HepG2 (cell line): ENCODE measurements at regions not wholly inside any gene's neighbourhood (a gene's known extent, or its start where the extent isn't known, plus 50 kb on each side); places are given as distances from the start of the nearest gene placed in this dataset.

Experiments
- ATAC-seq: fragments of 200-7000 bp; cut with Tn5 transposase; 3 replicates; pipeline ENCODE4 v1.9.1; 2020; ENCODE audit warnings: mild to moderate bottlenecking, moderate library complexity
- BruUV-seq: library from RNA; stranded (reverse); fragments of 400-500 nt; replicated peaks from 2 replicates; lab custom pipeline; 2021; lab: Mats Ljungman, UMichigan
- CTCF ChIA-PET: fragments of 300-600 bp; formaldehyde crosslinking; extraction: SDS; loops from one replicate; lab custom pipeline; 2021; ENCODE audit warnings: low total read pairs, inconsistent platforms, low intra/inter-chr PET ratio; lab: Yijun Ruan, JAX
- POLR2A ChIA-PET: fragments of 350-600 bp; sonication (Branson Sonifier 250); formaldehyde crosslinking; loops from one replicate; lab custom pipeline; 2020; ENCODE audit warnings: antibody characterized with exemption, inconsistent platforms; lab: Yijun Ruan, JAX
- DNase-seq: peaks from one replicate; pipeline ENCODE4 v3.0.0-alpha.2; 2015; ENCODE audit warnings: low spot score
- FAIRE-seq: peaks from 3 replicates; lab custom pipeline; 2011; peaks lifted over from hg19 to GRCh38; lab: Jason Lieb, UNC
- H2AFZ ChIP-seq: one replicate; pipeline ENCODE4 v1.6.1; 2011; ENCODE audit warnings: low read length, inconsistent platforms
- H3K27ac ChIP-seq: fragments of 300-600 bp; 3 replicates; pipeline ENCODE4 v1.8.0; 2011; ENCODE audit warnings: mixed run types, mild to moderate bottlenecking, mixed read lengths, low read length, inconsistent platforms; ENCODE audit not compliant: insufficient read depth; ENCODE audit errors: extremely low read length
- H3K27me3 ChIP-seq, 2 experiments: fragments of 200-600 bp in 1 of 2; 2 replicates in 1 of 2; 3 replicates in 1 of 2; pipeline versions ENCODE4 v1.6.0 to v1.8.0; 2011; ENCODE audit warnings: low read length in 2 of 2, mild to moderate bottlenecking in 2 of 2, moderate library complexity in 2 of 2, inconsistent platforms in 1 of 2; ENCODE audit not compliant: insufficient read depth in 2 of 2, control insufficient read depth in 1 of 2
- H3K36me3 ChIP-seq, 2 experiments: fragments of 200-600 bp in 1 of 2; replicated peaks in 1 of 2; 2 replicates in 1 of 2; 3 replicates in 1 of 2; pipeline versions ENCODE4 v1.5.1 to v1.8.0; 2011; ENCODE audit warnings: low read length in 2 of 2, inconsistent platforms in 1 of 2; ENCODE audit not compliant: insufficient read depth in 2 of 2, control insufficient read depth in 1 of 2
- H3K4me1 ChIP-seq: 2 replicates; pipeline ENCODE4 v1.5.1; 2012; ENCODE audit warnings: low read length, inconsistent platforms; ENCODE audit not compliant: insufficient read depth
- H3K4me2 ChIP-seq: 2 replicates; pipeline ENCODE4 v1.6.0; 2011; ENCODE audit warnings: low read depth, low read length, inconsistent platforms
- H3K4me3 ChIP-seq, 3 experiments: fragments of 200-600 bp in 1 of 3; sonication (generic), shearing (Covaris generic) in 1 of 3; replicated peaks in 1 of 3; 2 replicates each; pipeline ENCODE4 v1.5.1; 2011 to 2016; ENCODE audit warnings: low read length in 3 of 3, inconsistent platforms in 2 of 3, low read depth in 2 of 3, mild to moderate bottlenecking in 2 of 3, control low read depth in 1 of 3, mixed read lengths in 1 of 3; ENCODE audit not compliant: insufficient read depth in 1 of 3
- H3K79me2 ChIP-seq: one replicate; pipeline ENCODE4 v1.6.1; 2011; ENCODE audit warnings: low read length, inconsistent platforms; ENCODE audit not compliant: insufficient read depth
- H3K9ac ChIP-seq: 2 replicates; pipeline ENCODE4 v1.6.0; 2011; ENCODE audit warnings: mild to moderate bottlenecking, low read depth, low read length, inconsistent platforms; ENCODE audit not compliant: insufficient read depth
- H3K9me3 ChIP-seq: 2 replicates; pipeline ENCODE4 v1.5.1; 2012; ENCODE audit warnings: mild to moderate bottlenecking, low read length
- H4K20me1 ChIP-seq: 2 replicates; pipeline ENCODE4 v1.6.0; 2011; ENCODE audit warnings: inconsistent platforms, mild to moderate bottlenecking, low read length, moderate library complexity; ENCODE audit not compliant: insufficient read depth
- RAD51 ChIP-seq: fragments of 450-650 bp; IDR thresholded peaks from 2 replicates; pipeline ENCODE4 v1.6.1; 2016; ENCODE audit warnings: borderline replicate concordance
- TEF ChIP-seq: sonication (generic); formaldehyde crosslinking; IDR thresholded peaks from 2 replicates; pipeline ENCODE4 v1.5.0; 2020; ENCODE audit warnings: missing genetic modification reagents
- UBTF ChIP-seq: sonication (generic); formaldehyde crosslinking; IDR thresholded peaks from 2 replicates; pipeline ENCODE4 v1.4.0; 2020; ENCODE audit warnings: mild to moderate bottlenecking, missing genetic modification reagents
- ZNF720 ChIP-seq: sonication (generic); formaldehyde crosslinking; IDR thresholded peaks from 2 replicates; pipeline ENCODE4 v1.4.0; 2020; ENCODE audit warnings: missing genetic modification reagents
- ZNF768 ChIP-seq: sonication (generic); formaldehyde crosslinking; IDR thresholded peaks from 2 replicates; pipeline ENCODE4 v1.4.0; 2020; ENCODE audit warnings: missing genetic modification reagents
- WGBS: methylation state at CpG from one replicate; pipeline ENCODE4 v1.1.6; 2017; ENCODE audit warnings: low lambda C conversion rate; 5-methylcytosine and 5-hydroxymethylcytosine counted together
- in situ Hi-C: cut with HindIII; loops from 2 replicates; pipeline ENCODE4 v1.10.0; 2017; ENCODE audit warnings: low pct_unique_long_range_greater_than_20kb; ENCODE audit not compliant: extremely low pct_ligation_motif_present
- intact Hi-C: fragments of 100-400 bp; cut with micrococcal nuclease; formaldehyde crosslinking; loops from one replicate; pipeline ENCODE4 v1.10.0; 2022; ENCODE audit not compliant: unreplicated experiment
- TF ChIP-seq, protein P1 (sequence below): sonication (generic); formaldehyde crosslinking; IDR thresholded peaks from 2 replicates; pipeline ENCODE4 v1.8.1; 2023; ENCODE audit warnings: missing genetic modification reagents, mild to moderate bottlenecking, borderline replicate concordance

DNA sequence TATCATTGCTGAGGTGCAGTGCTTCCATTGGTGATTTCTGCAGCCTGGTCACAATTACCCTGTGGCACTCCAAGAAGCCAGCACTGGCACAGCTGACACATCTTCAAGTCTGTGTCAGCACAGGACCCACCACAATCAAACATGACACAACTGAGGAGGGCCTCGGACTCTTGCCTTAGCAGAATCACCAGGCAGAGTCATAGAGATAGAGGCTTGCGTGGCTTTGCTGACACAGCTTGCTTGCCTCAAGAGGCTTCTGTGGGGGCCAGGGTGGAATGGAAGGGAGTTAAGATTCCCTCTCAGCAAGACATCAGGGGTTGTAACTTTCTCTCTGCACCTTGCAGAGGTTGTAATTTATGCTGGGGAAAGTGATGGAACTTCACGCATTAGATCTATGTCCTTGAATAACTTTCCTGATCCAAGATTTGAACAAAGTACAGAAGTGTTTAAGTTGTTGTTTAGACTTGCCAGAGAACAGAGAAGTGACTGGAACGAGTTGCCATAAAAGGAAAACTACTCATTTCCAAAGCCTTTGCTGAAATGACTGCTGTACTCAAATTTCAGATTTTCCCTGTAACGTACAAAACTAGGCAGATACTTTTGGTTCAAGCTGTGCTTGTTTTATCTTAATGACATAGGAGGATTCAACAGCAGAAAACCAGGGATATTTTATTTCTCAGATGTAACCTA, 170.7 kb downstream of the DIPK2A start:
- Histone ChIP-seq H3K79me2 (no peaks in the 10 kb centered on the region), H3K27me3 (no peaks in the 10 kb centered on the region), H3K9ac (no peak overlapping the region), H3K4me2 (no peak overlapping the region), H4K20me1 (no peaks in the 10 kb centered on the region), H3K9me3 (no peaks in the 10 kb centered on the region), H3K36me3 (no peaks in the 10 kb centered on the region), H3K27ac (no peak overlapping the region), H2AFZ (no peak overlapping the region), H3K4me3 (no peak overlapping the region), H3K4me1 (no peaks in the 10 kb centered on the region)
- no TSS peak for BruUV-seq
- no peak for FAIRE-seq
- ChIA-PET POLR2A (no interaction called here), CTCF (no interaction called here)
- DNase-seq = no peak
- no peak for ATAC-seq
- TF ChIP-seq UBTF (CRISPR knock-in tag) = no peak
- 13% methylated on average over 4 of the region's 5 CpGs for WGBS
- in situ Hi-C loops = no loop called here
- intact Hi-C loops = no loop called here

DNA sequence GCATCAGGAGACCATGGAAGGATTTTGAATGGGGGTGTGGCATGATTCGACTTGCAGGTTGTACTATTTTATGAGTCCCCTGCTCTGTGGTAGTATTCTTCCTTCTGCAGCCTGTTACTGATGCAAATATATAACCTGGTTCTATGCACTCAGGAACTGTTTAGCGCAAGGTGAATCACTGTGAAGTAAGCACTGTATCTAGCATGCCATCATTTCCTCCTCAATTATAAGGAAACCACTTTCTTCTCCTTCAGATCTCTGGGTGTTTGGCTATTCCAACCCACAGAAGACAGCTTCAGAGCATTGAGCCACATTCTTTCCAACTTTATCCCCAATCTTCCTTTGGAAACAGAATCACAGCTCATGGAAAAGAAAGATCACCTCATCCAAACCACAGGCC, 176.7 kb downstream of the DIPK2A start:
- no peaks in the 10 kb centered on the region for H3K36me3 ChIP-seq
- no peak overlapping the region for H3K4me2 ChIP-seq
- no peak overlapping the region for H3K27ac ChIP-seq
- no peaks in the 10 kb centered on the region for H3K27me3 ChIP-seq
- ChIA-PET POLR2A (no interaction called here), CTCF (no interaction called here)
- BruUV-seq = no TSS peak
- WGBS = 13% methylated on average over 2 of the region's 2 CpGs
- no peaks in the 10 kb centered on the region for H3K4me1 ChIP-seq
- in situ Hi-C loops (no loop called here), intact Hi-C loops (no loop called here)
- H3K9ac ChIP-seq = no peak overlapping the region
- H3K9me3 ChIP-seq = no peaks in the 10 kb centered on the region
- H4K20me1 ChIP-seq = no peaks in the 10 kb centered on the region; the same call in 1 of the 2 replicates
- H3K79me2 ChIP-seq = no peaks in the 10 kb centered on the region
- FAIRE-seq = no peak
- TF ChIP-seq, protein P1, sequence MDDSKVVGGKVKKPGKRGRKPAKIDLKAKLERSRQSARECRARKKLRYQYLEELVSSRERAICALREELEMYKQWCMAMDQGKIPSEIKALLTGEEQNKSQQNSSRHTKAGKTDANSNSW = no peak
- TF ChIP-seq TEF (CRISPR knock-in tag) (no peak), ZNF720 (CRISPR knock-in tag) (no peak), ZNF768 (CRISPR knock-in tag) (no peak), RAD51 (no peak)
- no peak for ATAC-seq
- H2AFZ ChIP-seq = no peak overlapping the region
- no peak for DNase-seq
- H3K4me3 ChIP-seq = no peak overlapping the region
